Limb (tissue), 2 donors: ENCODE measurements at regions not wholly inside any gene's neighbourhood (a gene's known extent, or its start where the extent isn't known, plus 50 kb on each side); places are given as distances from the start of the nearest gene placed in this dataset.

Experiments used
- DNase-seq, 2 donors: peaks; one replicate each; pipeline ENCODE4 v3.0.0-alpha.2; 2016; ENCODE audit errors: extremely low spot score in 2 of 2

GRCh38 chr9:16092142-16093091 is 539.6 kb downstream of the CCDC171 start:
- DNase-seq: peak in 1 of 2 donors; percentile 68

DNA sequence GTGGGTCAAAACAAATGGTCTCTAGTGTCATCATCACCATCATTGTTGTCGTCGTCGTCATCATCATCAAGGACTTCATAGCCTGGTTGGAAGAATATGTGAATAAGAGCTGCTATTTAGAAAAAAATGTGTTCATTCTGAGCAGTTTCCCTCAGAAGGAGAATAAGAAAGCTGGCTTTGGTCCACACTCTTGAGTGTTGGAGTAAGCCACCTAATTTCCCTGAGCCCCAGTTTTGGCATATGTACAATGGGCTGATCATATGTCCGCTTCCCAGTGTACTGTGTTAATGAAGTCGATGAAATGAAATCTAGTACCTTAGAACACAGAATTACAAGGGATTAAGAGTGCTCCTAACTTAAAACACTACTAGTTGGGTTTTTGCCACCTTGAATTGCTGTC is 545.5 kb downstream of the CCDC171 start:
- DNase-seq: no peak

GRCh38 chr9:16099732-16100536 is 547.1 kb downstream of the CCDC171 start:
- peak; percentile 32 to 46 for DNase-seq

- peak; percentile 53 to 60 for DNase-seq
Measured at GRCh38 chr9:16100537-16101091, 547.8 kb downstream of the CCDC171 start.

DNA sequence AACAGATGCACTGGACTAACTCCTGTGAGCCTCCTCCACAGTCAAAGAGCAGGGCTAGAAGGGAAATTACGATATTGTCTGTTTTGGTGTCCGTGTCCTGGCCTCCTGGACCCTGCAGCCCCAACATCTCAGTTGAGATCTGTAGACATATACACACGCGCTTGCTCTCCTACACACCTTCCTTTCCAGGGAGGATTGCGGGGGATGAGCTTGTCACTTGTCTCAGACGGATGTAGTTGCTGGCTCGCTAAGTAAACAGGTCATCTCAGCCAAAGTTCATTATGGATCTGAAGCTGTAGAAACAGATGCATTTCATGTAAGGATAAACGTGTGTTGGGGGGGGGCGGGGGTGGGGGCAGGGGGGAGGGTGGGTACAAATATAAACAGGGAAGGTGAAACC is 549.3 kb downstream of the CCDC171 start:
- no peak for DNase-seq

GRCh38 chr9:16103620-16104397 is 551.0 kb downstream of the CCDC171 start:
- DNase-seq: peak; percentile 63 to 78

DNA sequence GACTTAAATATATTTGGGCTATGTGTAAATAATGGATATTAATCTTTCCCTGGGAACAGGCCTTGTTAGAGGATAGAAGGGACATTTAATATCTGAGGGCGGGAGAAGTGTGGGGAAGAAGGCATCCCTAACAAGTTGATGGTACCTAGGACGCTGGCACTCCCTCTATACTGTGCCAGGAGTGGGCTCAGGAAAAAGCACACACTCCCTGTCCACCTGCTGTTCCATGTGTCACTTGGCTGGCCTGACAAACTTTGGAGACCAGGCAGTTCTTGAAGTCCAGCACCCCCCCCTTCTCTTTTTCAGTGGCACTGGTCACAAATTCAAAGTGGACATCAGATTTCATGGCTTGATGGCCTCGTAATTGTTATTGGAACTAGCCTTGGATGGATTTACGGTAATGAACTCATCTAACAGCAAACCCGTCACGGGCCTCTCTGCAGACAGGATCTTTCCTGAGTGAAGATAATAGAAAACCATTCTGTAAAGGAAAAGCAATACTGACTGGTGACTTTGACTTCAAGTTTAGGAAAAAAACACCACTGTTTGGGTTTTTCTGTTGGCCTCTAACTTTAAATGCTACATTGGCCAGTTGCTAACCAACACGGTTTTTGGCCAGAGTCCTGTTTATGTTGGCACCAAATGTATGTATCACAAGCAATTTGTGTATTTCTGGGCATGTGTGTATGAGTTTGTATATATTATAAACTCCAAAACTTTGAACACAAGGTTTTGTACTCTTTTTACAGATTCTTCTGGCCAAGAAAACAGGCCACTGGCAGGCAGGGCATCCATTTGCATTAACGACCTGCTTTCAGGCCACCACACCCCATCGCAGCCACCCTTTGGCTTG is 552.6 kb downstream of the CCDC171 start:
- DNase-seq: peak in 1 of 2 donors; percentile 40

DNA sequence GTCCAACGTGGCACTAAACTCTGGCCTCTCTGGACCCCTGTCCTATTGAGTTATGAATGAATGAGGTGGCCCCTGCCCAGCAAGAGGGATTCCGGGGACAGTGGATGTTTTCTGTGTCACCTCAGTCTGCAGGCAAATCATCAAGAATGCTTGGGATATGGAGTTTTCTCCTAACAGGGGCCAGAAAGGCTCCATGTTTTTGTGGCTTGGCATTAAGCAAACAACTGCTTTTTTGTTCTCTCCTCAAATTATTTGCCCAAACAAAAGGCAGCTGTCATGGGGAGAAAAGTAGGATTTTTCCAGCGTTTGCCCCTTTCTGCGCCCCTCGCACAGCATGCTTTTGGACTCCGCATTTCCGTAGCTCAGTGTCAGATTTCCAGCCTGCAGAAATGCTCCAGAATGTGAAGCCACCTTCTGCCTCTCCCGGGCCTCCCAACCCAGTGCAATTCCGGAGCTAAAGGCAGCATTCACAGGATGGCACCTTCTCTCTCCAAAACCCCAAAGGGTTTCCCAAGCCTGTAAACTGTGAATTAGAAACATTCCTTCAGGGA is 553.3 kb downstream of the CCDC171 start:
- DNase-seq: peak; percentile 71 to 84

DNA sequence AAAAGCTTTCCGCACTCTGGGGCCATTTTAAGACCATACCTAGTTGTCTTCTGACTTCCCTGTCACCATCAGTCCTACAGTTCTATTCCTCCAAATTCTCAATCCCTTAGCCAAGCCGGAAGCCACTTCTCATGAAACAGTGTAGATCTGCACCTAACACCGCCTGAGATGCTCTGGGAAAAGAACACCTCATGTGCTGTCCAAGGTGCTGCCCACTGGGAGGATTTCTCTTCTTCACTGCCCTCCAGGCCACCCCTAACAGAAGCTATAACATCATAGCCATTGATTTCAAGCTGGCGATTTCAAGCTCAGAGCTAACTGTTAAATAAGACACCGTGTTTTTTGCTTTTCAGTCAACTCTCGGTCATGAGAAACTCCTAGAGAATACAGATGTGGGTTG is 559.3 kb downstream of the CCDC171 start:
- DNase-seq: no peak

DNA sequence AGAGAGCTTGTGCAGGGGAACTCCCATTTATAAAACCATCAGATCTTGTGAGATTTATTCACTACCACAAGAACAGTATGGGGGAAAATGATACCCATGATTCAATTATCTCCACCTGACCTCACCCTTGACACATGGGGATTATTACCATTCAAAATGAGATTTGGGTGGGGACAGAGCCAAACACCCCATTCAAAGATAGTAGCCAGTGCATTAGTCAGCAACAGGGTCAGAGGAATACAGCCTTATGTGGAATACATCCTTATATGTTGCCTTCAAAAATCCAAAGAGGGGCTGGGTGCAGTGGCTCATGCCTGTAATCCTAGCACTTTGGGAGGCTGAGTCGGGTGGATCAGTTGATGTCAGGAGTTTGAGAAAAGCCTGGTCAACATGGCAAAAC is 563.2 kb downstream of the CCDC171 start:
- no peak for DNase-seq

GRCh38 chr9:16118043-16118442 is 565.2 kb downstream of the CCDC171 start:
- no peak for DNase-seq

GRCh38 chr9:16119261-16120230 is 566.7 kb downstream of the CCDC171 start:
- DNase-seq: no peak

GRCh38 chr9:16120231-16120641 is 567.4 kb downstream of the CCDC171 start:
- DNase-seq: no peak

DNA sequence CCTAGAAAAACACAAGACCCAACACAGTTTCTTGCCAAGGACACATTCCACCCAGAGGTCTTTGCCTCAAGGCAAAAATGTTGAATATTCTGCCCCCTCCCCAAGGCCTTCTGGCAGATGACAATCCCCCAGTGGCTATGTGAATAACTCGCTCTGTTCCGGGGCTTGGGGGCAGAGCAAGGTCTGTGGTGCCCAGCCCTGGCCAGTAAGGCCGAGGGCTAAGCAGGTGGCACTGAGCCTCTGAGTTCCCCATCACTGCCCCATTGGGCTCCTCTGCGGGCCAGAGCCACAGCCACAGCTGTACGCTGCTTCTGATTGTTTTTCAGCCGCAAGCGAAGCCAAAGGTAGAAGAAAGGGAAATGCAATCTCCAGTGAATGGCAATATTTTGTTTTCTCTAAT is 567.9 kb downstream of the CCDC171 start:
- DNase-seq: no peak

DNA sequence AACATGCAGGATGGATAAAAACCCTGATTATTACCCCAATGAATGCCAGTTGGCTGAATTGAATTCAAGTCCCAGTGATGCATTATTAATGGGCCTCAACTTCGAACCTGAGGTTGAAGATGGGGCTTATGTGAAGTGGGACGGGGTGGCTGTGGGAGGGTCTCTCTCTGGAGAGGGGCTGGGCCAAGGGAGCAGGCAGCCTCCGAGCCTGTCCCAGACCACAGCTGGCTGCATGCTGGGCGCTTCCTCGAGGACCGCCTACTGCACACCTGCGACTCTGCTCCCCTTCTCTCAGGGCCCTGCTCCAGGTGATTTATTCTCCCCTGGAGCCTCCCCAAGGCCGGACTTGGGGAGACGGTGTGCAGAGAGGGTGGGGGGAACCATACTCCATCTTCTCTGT is 568.3 kb downstream of the CCDC171 start:
- DNase-seq: no peak

GRCh38 chr9:16121601-16122286 is 568.9 kb downstream of the CCDC171 start:
- DNase-seq: no peak

GRCh38 chr9:16125629-16126028 is 572.8 kb downstream of the CCDC171 start:
- no peak for DNase-seq

- DNase-seq: no peak
Measured at GRCh38 chr9:16126042-16126441, 573.2 kb downstream of the CCDC171 start.
